ENCODE measurements at regions not wholly inside any gene's neighbourhood (a gene's known extent, or its start where the extent isn't known, plus 50 kb on each side); places are given as distances from the start of the nearest gene placed in this dataset.

- H3K4me1 ChIP-seq (ENCODE audit: control insufficient read depth in 1 of 2, insufficient read depth in 2 of 2, low read depth in 1 of 2, low read length in 1 of 2) = peaks cover 0 to 22% of the 10 kb centered on the region in 2 experiments; a peak in 2 of 4 replicates
- peaks cover 13 to 26% of the 10 kb centered on the region in 2 experiments for H3K36me3 ChIP-seq (replicated peaks in 1 of 2; ENCODE audit: control insufficient read depth in 1 of 2, insufficient read depth in 2 of 2, low read length in 1 of 2)
- no peaks in the 10 kb centered on the region for H3F3A ChIP-seq (replicated peaks; ENCODE audit: insufficient read depth)
- DNase-seq = no peak
- no peak overlapping the region for H2AFZ ChIP-seq (ENCODE audit: low read depth)
- H3K27ac ChIP-seq (ENCODE audit: low read depth in 2 of 2, low read length in 1 of 2) = no peak overlapping the region
- TF ChIP-seq JUND (IDR thresholded peaks at IDR 0.05) (no peak), EP300 (IDR thresholded peaks at IDR 0.05; ENCODE audit: borderline replicate concordance in 1 of 2, low read depth in 1 of 2, low read length in 1 of 2) (no peak), NRF1 (IDR thresholded peaks at IDR 0.05; ENCODE audit: low read depth, low read length) (no peak), YY1 (IDR thresholded peaks at IDR 0.05; ENCODE audit: low read depth) (no peak), SMC3 (IDR thresholded peaks at IDR 0.05; ENCODE audit: low read depth, low read length) (no peak), GATA2 (CRISPR knock-in tag; IDR thresholded peaks at IDR 0.05) (no peak), PBX3 (IDR thresholded peaks at IDR 0.05) (no peak), TCF12 (IDR thresholded peaks at IDR 0.05) (no peak), EZH2phosphoT487 (IDR thresholded peaks at IDR 0.05; ENCODE audit: borderline replicate concordance, low read depth) (no peak), CTCF (IDR thresholded peaks at IDR 0.05) (no peak), FOXJ3 (CRISPR knock-in tag; IDR thresholded peaks at IDR 0.05) (no peak), TEAD4 (IDR thresholded peaks at IDR 0.05; ENCODE audit: borderline replicate concordance, insufficient read depth) (no peak), ELF1 (IDR thresholded peaks at IDR 0.05) (no peak)
- no peak overlapping the region for H3K4me2 ChIP-seq
- WGBS (ENCODE audit: low lambda C conversion rate) = 100% methylated on average over 3 of the region's 3 CpGs
- H3K27me3 ChIP-seq (ENCODE audit: insufficient read depth) = no peaks in the 10 kb centered on the region
- no peaks in the 10 kb centered on the region for H4K20me1 ChIP-seq (ENCODE audit: insufficient read depth)
- H3K4me3 ChIP-seq (ENCODE audit: low read depth in 2 of 2, low read length in 1 of 2) = no peak overlapping the region
- POLR2A ChIA-PET = no interaction called here
- no peaks in the 10 kb centered on the region for H3K9me2 ChIP-seq
- no peaks in the 10 kb centered on the region for H3K9me3 ChIP-seq
- no peak overlapping the region for H3K9ac ChIP-seq
- H3K79me2 ChIP-seq (ENCODE audit: insufficient read depth) = no peaks in the 10 kb centered on the region
- CTCF ChIA-PET = interaction anchor here (1.0 to 1.3 kb wide), 2 partner anchors 10 to 89 kb away, joined by 3 read pairs; no protein-coding TSS in a partner anchor
Observed at GRCh38 chr16:27728691-27729090, 178.7 kb downstream of the KATNIP start.

GRCh38 chr16:27729516-27730304 is 179.8 kb downstream of the KATNIP start:
- Histone ChIP-seq H3K9ac (no peak overlapping the region), H3K27me3 (ENCODE audit: insufficient read depth) (no peaks in the 10 kb centered on the region), H3K27ac (ENCODE audit: low read depth in 2 of 2, low read length in 1 of 2) (no peak overlapping the region), H3K4me3 (ENCODE audit: low read depth in 2 of 2, low read length in 1 of 2) (no peak overlapping the region), H3F3A (replicated peaks; ENCODE audit: insufficient read depth) (no peaks in the 10 kb centered on the region), H3K36me3 (replicated peaks in 1 of 2; ENCODE audit: control insufficient read depth in 1 of 2, insufficient read depth in 2 of 2, low read length in 1 of 2) (peaks cover 13 to 26% of the 10 kb centered on the region in 2 experiments), H3K4me2 (no peak overlapping the region), H2AFZ (ENCODE audit: low read depth) (no peak overlapping the region), H3K9me3 (no peaks in the 10 kb centered on the region), H3K79me2 (ENCODE audit: insufficient read depth) (no peaks in the 10 kb centered on the region), H4K20me1 (ENCODE audit: insufficient read depth) (no peaks in the 10 kb centered on the region), H3K9me2 (no peaks in the 10 kb centered on the region), H3K4me1 (ENCODE audit: control insufficient read depth in 1 of 2, insufficient read depth in 2 of 2, low read depth in 1 of 2, low read length in 1 of 2) (peaks cover 0 to 13% of the 10 kb centered on the region in 2 experiments; a peak in 2 of 4 replicates)
- ChIA-PET CTCF (interaction anchor here (0.7 kb wide), 1 partner anchor 12 kb away, joined by 3 read pairs; no protein-coding TSS in a partner anchor), POLR2A (no interaction called here)
- WGBS (ENCODE audit: low lambda C conversion rate) = 92% methylated on average over 9 of the region's 10 CpGs
- no peak for DNase-seq
- no peak for TF ChIP-seq MEF2A (IDR thresholded peaks at IDR 0.05; ENCODE audit: borderline replicate concordance, low read depth)
- no peak for TF ChIP-seq CTCF (IDR thresholded peaks at IDR 0.05)
- TF ChIP-seq SMC3 (IDR thresholded peaks at IDR 0.05; ENCODE audit: low read depth, low read length) = no peak
- no peak for TF ChIP-seq IRF3 (IDR thresholded peaks at IDR 0.05; ENCODE audit: low read depth, low read length)
- TF ChIP-seq NFIC (IDR thresholded peaks at IDR 0.05; ENCODE audit: borderline replicate concordance) = no peak
- no peak for TF ChIP-seq REST (IDR thresholded peaks at IDR 0.05; ENCODE audit: low read depth, low read length)

Measured in SK-N-SH (cell line).